G401.6 (cell line): ENCODE measurements at regions not wholly inside any gene's neighbourhood (a gene's known extent, or its start where the extent isn't known, plus 50 kb on each side); places are given as distances from the start of the nearest gene placed in this dataset.

Experiments used
- FAIRE-seq: peaks from 2 replicates; lab custom pipeline; 2012; peaks lifted over from hg19 to GRCh38; lab: Jason Lieb, UNC

GRCh38 chr1:71264039-71264438, 183.2 kb upstream of the ZRANB2 start:
- no peak for FAIRE-seq

- no peak for FAIRE-seq
These were observed 182.1 kb upstream of the ZRANB2 start for GRCh38 chr1:71262970-71263369.

- FAIRE-seq = no peak
These were observed 172.1 kb upstream of the ZRANB2 start for GRCh38 chr1:71252900-71253299.

- FAIRE-seq = no peak
These were observed 164.4 kb upstream of the ZRANB2 start for GRCh38 chr1:71245246-71245645.

- FAIRE-seq = no peak
These were observed 161.4 kb upstream of the ZRANB2 start for GRCh38 chr1:71242239-71242638.

- FAIRE-seq = no peak
These were observed 159.8 kb upstream of the ZRANB2 start for GRCh38 chr1:71240656-71241055.

GRCh38 chr1:71236503-71236902, 155.7 kb upstream of the ZRANB2 start:
- no peak for FAIRE-seq

- no peak for FAIRE-seq
These were observed 152.8 kb upstream of the ZRANB2 start for GRCh38 chr1:71233645-71234044.

- FAIRE-seq = no peak
These were observed 152.0 kb upstream of the ZRANB2 start for GRCh38 chr1:71232786-71233185.

- no peak for FAIRE-seq
These were observed 151.4 kb upstream of the ZRANB2 start for GRCh38 chr1:71232166-71232763.

GRCh38 chr1:71231751-71232150, 150.9 kb upstream of the ZRANB2 start:
- no peak for FAIRE-seq

GRCh38 chr1:71228742-71229365, 148.0 kb upstream of the ZRANB2 start:
- FAIRE-seq = no peak

GRCh38 chr1:71228241-71228640, 147.4 kb upstream of the ZRANB2 start:
- no peak for FAIRE-seq

- FAIRE-seq = no peak
These were observed 144.0 kb upstream of the ZRANB2 start for GRCh38 chr1:71224741-71225377.

GRCh38 chr1:71223641-71224340, 143.0 kb upstream of the ZRANB2 start:
- no peak for FAIRE-seq

GRCh38 chr1:71222668-71223067, 141.8 kb upstream of the ZRANB2 start:
- no peak for FAIRE-seq

GRCh38 chr1:71210718-71211117, 129.9 kb upstream of the ZRANB2 start:
- FAIRE-seq = no peak

- FAIRE-seq = no peak
These were observed 122.4 kb upstream of the ZRANB2 start for GRCh38 chr1:71203241-71203640.

GRCh38 chr1:71200503-71200902, 119.7 kb upstream of the ZRANB2 start:
- FAIRE-seq = no peak

GRCh38 chr1:71196685-71197084, 115.8 kb upstream of the ZRANB2 start:
- no peak for FAIRE-seq

GRCh38 chr1:71193153-71193552, 112.3 kb upstream of the ZRANB2 start:
- no peak for FAIRE-seq

GRCh38 chr1:71191520-71191919, 110.7 kb upstream of the ZRANB2 start:
- FAIRE-seq = no peak

- FAIRE-seq = no peak
These were observed 110.0 kb upstream of the ZRANB2 start for GRCh38 chr1:71190843-71191242.
